Breast epithelium (tissue), 3 donors: ENCODE measurements at regions not wholly inside any gene's neighbourhood (a gene's known extent, or its start where the extent isn't known, plus 50 kb on each side); places are given as distances from the start of the nearest gene placed in this dataset.

Experiments used
- CTCF ChIP-seq, 3 donors: fragments of 450-650 bp; IDR thresholded peaks; one replicate each; pipeline ENCODE4 v1.5.1; 2016 to 2017; ENCODE audit warnings: antibody characterized with exemption in 3 of 3, mild to moderate bottlenecking in 3 of 3, moderate library complexity in 3 of 3
- POLR2A ChIP-seq: fragments of 450-650 bp; IDR thresholded peaks from one replicate; pipeline ENCODE4 v1.6.1; 2016; ENCODE audit warnings: antibody characterized with exemption, mild to moderate bottlenecking, moderate library complexity
- POLR2AphosphoS5 ChIP-seq, 3 donors: sonication (generic); formaldehyde crosslinking; IDR thresholded peaks; one replicate each; pipeline ENCODE4 v1.6.1; 2017; ENCODE audit warnings: antibody characterized with exemption in 3 of 3

- TF ChIP-seq POLR2A: no peak
- no peak for TF ChIP-seq CTCF (IDR thresholded peaks at IDR 0.05)
- TF ChIP-seq POLR2AphosphoS5 (IDR thresholded peaks at IDR 0.05): no peak
Observed at GRCh38 chr4:152112887-152113286, 352.1 kb upstream of the GATB start.
